Limb (tissue), 2 donors: ENCODE measurements at regions not wholly inside any gene's neighbourhood (a gene's known extent, or its start where the extent isn't known, plus 50 kb on each side); places are given as distances from the start of the nearest gene placed in this dataset.
A peak's percentile ranks its signal among the peaks of the same experiment; 100 is the strongest.
"Not testable (repeated sequence)": the region's sequence is repeated elsewhere in the genome, so short reads cannot be mapped to it uniquely, and the experiment has no call there.

Experiments
- DNase-seq, 2 donors: peaks; one replicate each; pipeline ENCODE4 v3.0.0-alpha.2; 2016; ENCODE audit errors: extremely low spot score in 2 of 2

GRCh38 chr3:152581951-152582350 is 253.0 kb upstream of the P2RY1 start:
- DNase-seq, result peak in 1 of 2 donors; percentile 7

GRCh38 chr3:152583963-152584362 is 251.0 kb upstream of the P2RY1 start:
- DNase-seq, result peak in 1 of 2 donors; percentile 65

GRCh38 chr3:152586974-152587373 is 248.0 kb upstream of the P2RY1 start:
- no peak for DNase-seq

GRCh38 chr3:152587861-152588260 is 247.1 kb upstream of the P2RY1 start:
- no peak for DNase-seq

GRCh38 chr3:152589644-152590043 is 245.3 kb upstream of the P2RY1 start:
- DNase-seq, result no peak

GRCh38 chr3:152591515-152591914 is 243.4 kb upstream of the P2RY1 start:
- no peak for DNase-seq

- DNase-seq, result no peak
These were observed 241.7 kb upstream of the P2RY1 start for GRCh38 chr3:152593242-152593641.

GRCh38 chr3:152595975-152596821 is 238.7 kb upstream of the P2RY1 start:
- peak in 1 of 2 donors; percentile 39 for DNase-seq

DNA sequence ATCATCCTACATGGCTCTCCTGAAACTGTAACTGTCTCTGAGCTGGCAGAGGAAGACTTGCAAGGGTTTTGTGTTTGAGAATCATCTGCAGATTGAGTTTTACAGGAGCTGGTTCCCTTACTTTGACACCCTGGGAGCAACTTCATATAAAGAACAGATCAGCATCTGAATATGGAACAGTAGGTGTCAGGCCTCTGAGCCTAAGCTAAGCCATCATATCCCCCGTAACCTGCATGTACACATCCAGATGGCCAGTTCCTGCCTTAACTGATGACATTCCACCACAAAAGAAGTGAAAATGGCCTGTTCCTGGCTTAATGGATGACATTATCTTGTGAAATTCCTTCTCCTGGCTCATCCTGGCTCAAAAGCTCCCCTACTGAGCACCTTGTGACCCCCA is 238.1 kb upstream of the P2RY1 start:
- not testable (repeated sequence) for DNase-seq

GRCh38 chr3:152606146-152606545 is 228.8 kb upstream of the P2RY1 start:
- DNase-seq, result no peak

DNA sequence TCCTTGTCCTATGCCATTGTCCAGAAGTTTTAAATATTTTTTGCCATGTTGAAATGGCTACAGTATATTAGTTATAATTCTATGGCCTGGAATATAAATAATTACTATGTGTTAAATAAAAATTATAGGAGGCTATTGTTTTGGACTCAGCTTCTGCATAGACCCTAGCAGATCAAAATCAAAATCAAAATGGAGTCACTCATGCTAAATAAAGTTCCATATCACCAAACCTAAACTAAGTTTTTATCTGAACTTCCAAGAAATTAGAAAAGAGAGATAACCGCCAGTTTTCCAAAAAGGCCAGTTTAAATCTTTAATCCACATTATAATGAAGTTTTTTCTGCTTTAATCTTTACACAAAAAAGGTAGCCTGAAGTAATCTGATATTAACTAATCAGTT is 227.8 kb upstream of the P2RY1 start:
- DNase-seq, result no peak

DNA sequence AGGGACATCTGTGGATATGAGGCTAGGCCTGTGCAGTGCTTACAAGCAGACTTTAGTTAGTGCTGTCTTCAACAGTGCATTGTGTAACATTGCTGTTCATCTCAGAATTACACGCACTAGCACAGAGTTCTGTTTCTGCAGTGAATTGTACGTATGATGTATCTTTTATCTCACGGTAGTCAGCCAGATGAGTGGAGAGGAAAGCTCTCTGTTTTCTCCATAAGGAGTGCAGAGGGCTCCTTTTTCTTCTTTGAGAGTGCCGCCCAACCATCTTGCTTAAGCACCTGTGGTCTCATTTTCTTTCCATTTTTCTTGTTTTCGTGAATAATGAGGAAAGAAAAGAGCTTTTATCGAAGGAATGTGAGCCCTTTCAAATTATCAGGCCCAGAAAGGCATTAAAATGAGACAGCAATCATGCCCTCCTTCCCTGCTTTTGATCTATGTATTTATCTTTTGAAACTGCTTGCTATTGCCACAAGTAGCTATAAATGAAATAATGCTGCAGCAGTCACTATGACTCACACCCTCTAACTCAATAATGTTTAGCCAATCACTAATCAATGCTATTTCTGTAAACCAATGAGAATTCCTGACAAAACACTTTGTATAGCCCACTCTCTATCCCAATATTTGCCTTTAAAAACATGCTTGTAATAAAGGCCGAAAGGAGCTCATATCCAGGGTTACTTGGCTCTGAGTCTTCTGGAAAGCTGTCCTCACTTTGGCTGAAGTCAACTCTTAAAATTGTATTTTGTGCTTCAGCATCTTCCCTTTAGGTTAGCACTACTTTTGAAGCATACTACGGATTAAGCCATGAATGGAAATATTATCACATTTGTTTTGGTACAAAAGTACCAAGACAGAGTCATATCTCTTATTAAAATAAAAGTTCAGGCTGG is 226.0 kb upstream of the P2RY1 start:
- no peak for DNase-seq

DNA sequence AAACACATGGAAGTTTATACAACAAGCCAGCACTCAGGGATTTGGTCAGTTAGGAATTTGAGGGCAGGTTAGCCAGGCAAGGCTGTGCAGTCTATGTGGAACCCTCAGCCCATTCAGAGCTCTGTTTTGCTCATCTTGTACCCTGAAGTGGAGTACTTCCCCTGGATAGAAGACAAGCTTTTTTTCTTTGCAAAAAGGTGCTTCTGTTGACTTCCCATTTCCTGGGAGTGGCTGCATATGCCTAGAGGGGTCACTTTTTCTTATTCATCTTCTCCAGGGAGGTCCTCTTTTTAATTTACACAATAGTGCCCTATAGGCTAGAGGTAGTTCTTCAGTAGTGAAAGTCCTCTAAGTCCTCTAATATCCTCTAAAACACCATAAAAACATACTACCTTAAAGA is 225.0 kb upstream of the P2RY1 start:
- no peak for DNase-seq

- no peak for DNase-seq
These were observed 224.3 kb upstream of the P2RY1 start for GRCh38 chr3:152610622-152611021.

DNA sequence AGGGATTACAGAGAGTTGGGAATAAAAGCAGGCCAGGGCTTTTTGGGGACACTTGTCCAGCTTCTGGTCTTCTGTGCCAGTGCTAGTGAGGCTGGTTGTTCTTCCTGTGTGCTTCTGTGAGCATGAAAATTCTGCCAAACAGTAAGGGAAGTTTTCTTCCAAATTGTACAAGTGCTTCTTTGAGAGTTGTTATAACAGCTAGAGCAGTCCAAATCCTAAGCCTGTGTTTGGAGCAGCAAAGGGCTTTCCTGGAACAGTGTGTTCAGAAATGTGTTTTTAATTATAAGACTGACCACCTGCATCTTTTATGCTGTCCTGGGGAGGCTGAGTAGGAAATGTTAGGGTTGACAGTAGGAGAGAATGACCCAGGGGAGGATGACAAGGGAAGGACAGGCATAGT is 223.0 kb upstream of the P2RY1 start:
- peak in 1 of 2 donors; percentile 22 for DNase-seq

GRCh38 chr3:152613851-152614250 is 221.1 kb upstream of the P2RY1 start:
- DNase-seq, result no peak

DNA sequence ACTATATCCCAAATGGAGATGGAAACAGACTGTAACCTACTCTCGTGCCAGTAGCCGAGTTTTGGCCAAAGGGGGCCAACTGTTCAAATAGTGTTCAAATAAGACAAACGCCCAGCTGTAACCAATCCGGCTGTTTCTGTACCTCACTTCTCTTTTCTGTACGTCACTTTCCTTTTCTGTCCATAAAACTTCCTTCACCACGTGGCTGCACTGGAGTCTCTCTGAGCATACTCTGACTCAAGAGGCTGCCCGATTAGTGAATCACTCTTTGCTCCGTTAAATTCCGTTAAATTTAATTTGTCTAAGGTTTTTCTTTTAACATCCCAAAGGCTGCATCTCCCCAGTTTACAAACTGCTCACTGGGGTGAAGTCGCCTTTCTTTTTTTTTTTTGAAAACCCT is 219.2 kb upstream of the P2RY1 start:
- DNase-seq, result no peak

GRCh38 chr3:152617609-152618008 is 217.3 kb upstream of the P2RY1 start:
- no peak for DNase-seq

- no peak for DNase-seq
These were observed 216.4 kb upstream of the P2RY1 start for GRCh38 chr3:152618529-152618928.

DNA sequence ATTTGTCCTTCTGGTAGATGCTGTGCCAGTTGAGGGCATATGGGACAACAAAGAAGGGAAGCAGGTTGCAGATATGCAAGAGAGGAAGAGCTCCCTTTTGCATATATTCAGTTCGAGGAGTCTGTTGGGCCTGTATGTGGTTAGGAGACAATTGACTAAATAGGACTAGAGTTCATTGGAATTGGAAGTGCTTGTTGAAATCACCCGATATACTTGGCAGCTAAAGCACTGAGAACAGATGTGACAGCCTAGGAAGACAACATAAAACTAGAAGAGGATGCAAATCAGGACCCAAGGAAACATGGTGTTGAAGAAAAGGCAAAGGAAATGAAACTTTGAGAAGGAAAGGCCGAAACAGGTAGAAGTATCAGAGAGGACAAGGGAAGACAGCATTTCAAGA is 215.2 kb upstream of the P2RY1 start:
- no peak for DNase-seq

- DNase-seq, result no peak
These were observed 214.5 kb upstream of the P2RY1 start for GRCh38 chr3:152620395-152620794.
